Peyer's patch (tissue), 4 donors: ENCODE measurements at regions not wholly inside any gene's neighbourhood (a gene's known extent, or its start where the extent isn't known, plus 50 kb on each side); places are given as distances from the start of the nearest gene placed in this dataset.
A peak's percentile ranks its signal among the peaks of the same experiment; 100 is the strongest.
"Not testable (repeated sequence)": the region's sequence is repeated elsewhere in the genome, so short reads cannot be mapped to it uniquely, and the experiment has no call there.

Experiments used
- DNase-seq, 3 donors: peaks; one replicate each; pipeline ENCODE4 v3.0.0-alpha.2; 2017 to 2019
- H3K27ac ChIP-seq, 4 donors: fragments of 200-600 bp; sonication (generic); one replicate each; pipeline ENCODE4 v1.5.1; 2016 to 2019
- H3K27me3 ChIP-seq, 2 donors: fragments of 200-600 bp; sonication (generic); one replicate each; pipeline ENCODE4 v1.5.1; 2019
- H3K36me3 ChIP-seq, 3 donors: fragments of 200-600 bp; sonication (generic); one replicate each; pipeline ENCODE4 v1.5.1; 2016 to 2019
- H3K4me1 ChIP-seq, 4 donors: fragments of 200-600 bp; sonication (generic); one replicate each; pipeline ENCODE4 v1.5.1; 2016 to 2019
- H3K4me3 ChIP-seq, 4 donors: fragments of 200-600 bp; sonication (generic); 1 replicate in 3 of 4; 2 replicates in 1 of 4; pipeline ENCODE4 v1.5.1; 2016 to 2019; ENCODE audit warnings: mild to moderate bottlenecking in 1 of 4
- H3K9me3 ChIP-seq, 4 donors: fragments of 200-600 bp; sonication (generic); one replicate each; pipeline ENCODE4 v1.5.1; 2016 to 2019; ENCODE audit warnings: mild to moderate bottlenecking in 1 of 4
- CTCF ChIP-seq, 6 experiments: fragments of 450-650 bp in 4 of 6; fragments of 200-600 bp in 2 of 6; sonication (generic) in 1 of 6; IDR thresholded peaks; one replicate each; pipeline ENCODE4 v1.5.1; 2017 to 2019; ENCODE audit warnings: antibody characterized with exemption in 6 of 6, mild to moderate bottlenecking in 3 of 6, moderate library complexity in 1 of 6
- POLR2A ChIP-seq, 2 donors: fragments of 450-650 bp; IDR thresholded peaks; one replicate each; pipeline ENCODE4 v1.5.1; 2017; ENCODE audit warnings: antibody characterized with exemption in 2 of 2, mild to moderate bottlenecking in 2 of 2, moderate library complexity in 2 of 2

GRCh38 chr1:101497881-101498559, 261.2 kb downstream of the S1PR1 start:
- Histone ChIP-seq H3K4me1 (no peaks in the 10 kb centered on the region), H3K4me3 (no peak overlapping the region), H3K9me3 (no peaks in the 10 kb centered on the region), H3K36me3 (no peaks in the 10 kb centered on the region), H3K27ac (no peak overlapping the region), H3K27me3 (no peaks in the 10 kb centered on the region)
- TF ChIP-seq CTCF (IDR thresholded peaks at IDR 0.05) = no peak
- no peak for DNase-seq

GRCh38 chr1:101504106-101504505, 267.3 kb downstream of the S1PR1 start:
- not testable (repeated sequence) for H3K4me1 ChIP-seq, H3K27ac ChIP-seq, H3K4me3 ChIP-seq, DNase-seq, H3K27me3 ChIP-seq, H3K9me3 ChIP-seq, H3K36me3 ChIP-seq

GRCh38 chr1:101505240-101505639, 268.4 kb downstream of the S1PR1 start:
- H3K9me3 ChIP-seq = not testable (repeated sequence)

GRCh38 chr1:101506541-101507164, 269.8 kb downstream of the S1PR1 start:
- no peak for TF ChIP-seq POLR2A (IDR thresholded peaks at IDR 0.05)
- TF ChIP-seq CTCF (IDR thresholded peaks at IDR 0.05) = peak in 5 of 6 experiments; percentile 34 to 68 (median 64)
- H3K36me3 ChIP-seq = no peaks in the 10 kb centered on the region
- peak in 2 of 3 donors; percentile 20 to 69 for DNase-seq

More at GRCh38 chr1:101505240-101505639, 268.4 kb downstream of the S1PR1 start:
- not testable (repeated sequence) for H3K27me3 ChIP-seq, DNase-seq, H3K36me3 ChIP-seq, H3K27ac ChIP-seq, H3K4me1 ChIP-seq, H3K4me3 ChIP-seq

GRCh38 chr1:101507547-101507971, 270.7 kb downstream of the S1PR1 start:
- no peak for TF ChIP-seq CTCF (IDR thresholded peaks at IDR 0.05)
- no peak for TF ChIP-seq POLR2A (IDR thresholded peaks at IDR 0.05)
- no peak overlapping the region for H3K27ac ChIP-seq
- no peaks in the 10 kb centered on the region for H3K9me3 ChIP-seq
- H3K36me3 ChIP-seq = no peaks in the 10 kb centered on the region
- H3K4me3 ChIP-seq = no peak overlapping the region
- no peaks in the 10 kb centered on the region for H3K4me1 ChIP-seq
- no peak for DNase-seq
- H3K27me3 ChIP-seq = no peaks in the 10 kb centered on the region

More at GRCh38 chr1:101506541-101507164, 269.8 kb downstream of the S1PR1 start:
- Histone ChIP-seq H3K27me3 (no peaks in the 10 kb centered on the region), H3K4me3 (no peak overlapping the region), H3K27ac (no peak overlapping the region), H3K9me3 (no peaks in the 10 kb centered on the region), H3K4me1 (no peaks in the 10 kb centered on the region)

GRCh38 chr1:101508913-101509312, 272.1 kb downstream of the S1PR1 start:
- no peak overlapping the region for H3K27ac ChIP-seq
- H3K36me3 ChIP-seq = no peaks in the 10 kb centered on the region
- no peak for TF ChIP-seq CTCF (IDR thresholded peaks at IDR 0.05)
- TF ChIP-seq POLR2A (IDR thresholded peaks at IDR 0.05) = no peak
- no peaks in the 10 kb centered on the region for H3K27me3 ChIP-seq
- no peaks in the 10 kb centered on the region for H3K4me1 ChIP-seq
- H3K4me3 ChIP-seq = no peak overlapping the region
- H3K9me3 ChIP-seq = no peaks in the 10 kb centered on the region
- DNase-seq = no peak
